ENCODE measurements at regions not wholly inside any gene's neighbourhood (a gene's known extent, or its start where the extent isn't known, plus 50 kb on each side); places are given as distances from the start of the nearest gene placed in this dataset.

DNA sequence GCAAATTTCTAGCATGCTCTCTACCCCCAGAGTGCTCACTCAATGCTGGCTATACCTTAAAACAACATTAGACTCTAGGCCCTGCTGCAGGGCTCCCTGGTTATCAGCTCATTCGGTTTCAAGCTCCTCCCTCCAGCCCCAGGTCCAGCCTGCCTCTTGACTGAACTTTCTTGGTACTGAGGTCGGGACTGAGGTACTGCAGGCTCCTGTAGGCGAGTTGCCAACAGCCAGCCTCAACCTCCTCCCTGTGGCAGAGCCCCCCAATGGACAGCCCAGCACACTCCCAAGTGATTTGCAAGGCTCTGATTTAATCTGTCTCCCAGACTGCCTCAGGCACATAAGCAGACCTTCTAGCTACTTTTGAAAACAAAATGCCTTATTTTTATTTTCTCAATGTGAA, 73.6 kb upstream of the EIF3M start:
- H3K27ac Mint-ChIP-seq (ENCODE audit: unreplicated experiment) = no peak overlapping the region
- Histone ChIP-seq H3K4me2 (ENCODE audit: low read length) (no peak overlapping the region), H3K27ac (ENCODE audit: low read depth, low read length) (no peak overlapping the region), H3K36me3 (ENCODE audit: insufficient read depth, low read length) (no peaks in the 10 kb centered on the region), H4K20me1 (ENCODE audit: insufficient read depth, low read length) (no peaks in the 10 kb centered on the region), H3K4me3 (ENCODE audit: insufficient read depth, low read depth, low read length) (no peak overlapping the region), H2AFZ (ENCODE audit: low read depth, low read length) (no peak overlapping the region), H3K27me3 (ENCODE audit: insufficient read depth, low read length) (no peaks in the 10 kb centered on the region), H3K79me2 (ENCODE audit: insufficient read depth, low read length) (no peaks in the 10 kb centered on the region), H3K9me3 (ENCODE audit: insufficient read depth, low read depth, low read length) (no peaks in the 10 kb centered on the region), H3K9ac (ENCODE audit: low read length) (no peak overlapping the region), H3K4me1 (ENCODE audit: insufficient read depth, low read length) (no peaks in the 10 kb centered on the region)
- H3K4me3 Mint-ChIP-seq (ENCODE audit: unreplicated experiment) = no peak overlapping the region
- no peak for FAIRE-seq
- no peak for DNase-seq (ENCODE audit: low read depth)
- H3K27me3 Mint-ChIP-seq (ENCODE audit: low read depth, unreplicated experiment) = no peaks in the 10 kb centered on the region
- TF ChIP-seq EZH2 (IDR thresholded peaks at IDR 0.05; ENCODE audit: insufficient read depth, low read length) = no peak
- TF ChIP-seq, protein P1, sequence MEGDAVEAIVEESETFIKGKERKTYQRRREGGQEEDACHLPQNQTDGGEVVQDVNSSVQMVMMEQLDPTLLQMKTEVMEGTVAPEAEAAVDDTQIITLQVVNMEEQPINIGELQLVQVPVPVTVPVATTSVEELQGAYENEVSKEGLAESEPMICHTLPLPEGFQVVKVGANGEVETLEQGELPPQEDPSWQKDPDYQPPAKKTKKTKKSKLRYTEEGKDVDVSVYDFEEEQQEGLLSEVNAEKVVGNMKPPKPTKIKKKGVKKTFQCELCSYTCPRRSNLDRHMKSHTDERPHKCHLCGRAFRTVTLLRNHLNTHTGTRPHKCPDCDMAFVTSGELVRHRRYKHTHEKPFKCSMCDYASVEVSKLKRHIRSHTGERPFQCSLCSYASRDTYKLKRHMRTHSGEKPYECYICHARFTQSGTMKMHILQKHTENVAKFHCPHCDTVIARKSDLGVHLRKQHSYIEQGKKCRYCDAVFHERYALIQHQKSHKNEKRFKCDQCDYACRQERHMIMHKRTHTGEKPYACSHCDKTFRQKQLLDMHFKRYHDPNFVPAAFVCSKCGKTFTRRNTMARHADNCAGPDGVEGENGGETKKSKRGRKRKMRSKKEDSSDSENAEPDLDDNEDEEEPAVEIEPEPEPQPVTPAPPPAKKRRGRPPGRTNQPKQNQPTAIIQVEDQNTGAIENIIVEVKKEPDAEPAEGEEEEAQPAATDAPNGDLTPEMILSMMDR (IDR thresholded peaks at IDR 0.05; ENCODE audit: insufficient read depth, low read depth, low read length) = no peak
- no peaks in the 10 kb centered on the region for H3K4me1 Mint-ChIP-seq (ENCODE audit: low read depth, unreplicated experiment)
- H3K9me3 Mint-ChIP-seq (ENCODE audit: unreplicated experiment) = no peaks in the 10 kb centered on the region
- no peaks in the 10 kb centered on the region for H3K36me3 Mint-ChIP-seq (ENCODE audit: low read depth, unreplicated experiment)

DNA sequence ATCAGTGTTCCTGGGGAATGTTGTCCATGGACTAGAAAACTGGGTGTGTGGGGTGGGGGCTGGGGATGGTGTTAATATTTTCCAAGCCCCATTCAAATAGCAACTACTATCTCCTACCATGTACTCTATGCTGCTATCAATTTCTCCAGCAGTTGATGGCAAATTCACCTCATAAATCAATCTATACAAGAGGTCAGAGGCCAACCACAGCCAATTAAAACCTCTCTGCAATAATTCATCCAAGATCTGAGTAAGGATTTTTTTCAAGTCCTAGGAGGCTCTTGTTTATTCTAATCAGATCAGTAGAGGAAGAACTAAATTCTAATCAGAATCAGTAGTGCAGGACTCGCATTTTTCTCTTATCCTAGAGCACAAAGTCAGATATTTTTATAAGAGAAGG, 73.4 kb upstream of the WT1 start:
- no peaks in the 10 kb centered on the region for H4K20me1 ChIP-seq (ENCODE audit: insufficient read depth, low read length)
- H3K9me3 ChIP-seq (ENCODE audit: insufficient read depth, low read depth, low read length) = no peaks in the 10 kb centered on the region
- no peaks in the 10 kb centered on the region for H3K79me2 ChIP-seq (ENCODE audit: insufficient read depth, low read length)
- no peak overlapping the region for H3K4me3 ChIP-seq (ENCODE audit: insufficient read depth, low read depth, low read length)
- DNase-seq (ENCODE audit: low read depth) (no peak), FAIRE-seq (no peak)
- no peak overlapping the region for H3K9ac ChIP-seq (ENCODE audit: low read length)
- no peaks in the 10 kb centered on the region for H3K27me3 ChIP-seq (ENCODE audit: insufficient read depth, low read length)
- Mint-ChIP-seq H3K27ac (ENCODE audit: unreplicated experiment) (no peak overlapping the region), H3K4me3 (ENCODE audit: unreplicated experiment) (no peak overlapping the region), H3K27me3 (ENCODE audit: low read depth, unreplicated experiment) (peaks cover 2% of the 10 kb centered on the region), H3K4me1 (ENCODE audit: low read depth, unreplicated experiment) (no peaks in the 10 kb centered on the region), H3K9me3 (ENCODE audit: unreplicated experiment) (no peaks in the 10 kb centered on the region), H3K36me3 (ENCODE audit: low read depth, unreplicated experiment) (no peaks in the 10 kb centered on the region)
- no peaks in the 10 kb centered on the region for H3K4me1 ChIP-seq (ENCODE audit: insufficient read depth, low read length)
- H3K27ac ChIP-seq (ENCODE audit: low read depth, low read length) = no peak overlapping the region
- no peaks in the 10 kb centered on the region for H3K36me3 ChIP-seq (ENCODE audit: insufficient read depth, low read length)
- H2AFZ ChIP-seq (ENCODE audit: low read depth, low read length) = no peak overlapping the region
- no peak overlapping the region for H3K4me2 ChIP-seq (ENCODE audit: low read length)
- TF ChIP-seq, protein P1 (IDR thresholded peaks at IDR 0.05; ENCODE audit: insufficient read depth, low read depth, low read length) = no peak
- no peak for TF ChIP-seq EZH2 (IDR thresholded peaks at IDR 0.05; ENCODE audit: insufficient read depth, low read length)

DNA sequence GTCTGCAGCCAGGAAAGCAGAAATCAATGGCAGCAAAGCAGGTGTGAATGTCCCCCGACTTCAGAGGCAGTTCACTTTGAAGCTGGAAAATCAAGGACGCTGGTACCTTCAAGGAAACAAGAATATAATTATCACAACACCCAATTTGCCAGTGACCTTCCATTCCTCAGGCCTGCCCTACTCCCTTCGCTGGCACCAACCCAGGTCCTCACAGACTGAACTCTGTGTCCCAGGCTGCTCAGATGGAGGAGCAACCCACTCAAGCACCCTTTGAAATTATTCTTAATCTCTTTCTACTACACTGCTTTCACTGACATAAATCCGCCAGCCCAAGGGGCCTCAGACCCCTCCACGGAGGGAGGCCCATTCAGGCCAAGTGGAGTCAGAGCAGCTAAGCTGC, 64.7 kb upstream of the WT1 start:
- H3K4me1 Mint-ChIP-seq (ENCODE audit: low read depth, unreplicated experiment) = no peaks in the 10 kb centered on the region
- TF ChIP-seq, protein P1 (IDR thresholded peaks at IDR 0.05; ENCODE audit: insufficient read depth, low read depth, low read length) = no peak
- TF ChIP-seq EZH2 (IDR thresholded peaks at IDR 0.05; ENCODE audit: insufficient read depth, low read length) = no peak
- no peak overlapping the region for H3K27ac ChIP-seq (ENCODE audit: low read depth, low read length)
- H3K27me3 Mint-ChIP-seq (ENCODE audit: low read depth, unreplicated experiment) = peaks cover 4% of the 10 kb centered on the region
- H3K4me2 ChIP-seq (ENCODE audit: low read length) = no peak overlapping the region
- no peak for DNase-seq (ENCODE audit: low read depth)
- H3K9me3 Mint-ChIP-seq (ENCODE audit: unreplicated experiment) = no peaks in the 10 kb centered on the region
- H3K9me3 ChIP-seq (ENCODE audit: insufficient read depth, low read depth, low read length) = no peaks in the 10 kb centered on the region
- H3K36me3 Mint-ChIP-seq (ENCODE audit: low read depth, unreplicated experiment) = no peaks in the 10 kb centered on the region
- H3K4me3 Mint-ChIP-seq (ENCODE audit: unreplicated experiment) = no peak overlapping the region
- no peaks in the 10 kb centered on the region for H3K27me3 ChIP-seq (ENCODE audit: insufficient read depth, low read length)
- H3K4me1 ChIP-seq (ENCODE audit: insufficient read depth, low read length) = no peaks in the 10 kb centered on the region
- no peak for FAIRE-seq
- H2AFZ ChIP-seq (ENCODE audit: low read depth, low read length) = no peak overlapping the region
- H3K79me2 ChIP-seq (ENCODE audit: insufficient read depth, low read length) = no peaks in the 10 kb centered on the region
- no peak overlapping the region for H3K9ac ChIP-seq (ENCODE audit: low read length)
- no peak overlapping the region for H3K27ac Mint-ChIP-seq (ENCODE audit: unreplicated experiment)
- no peaks in the 10 kb centered on the region for H4K20me1 ChIP-seq (ENCODE audit: insufficient read depth, low read length)
- H3K4me3 ChIP-seq (ENCODE audit: insufficient read depth, low read depth, low read length) = no peak overlapping the region
- no peaks in the 10 kb centered on the region for H3K36me3 ChIP-seq (ENCODE audit: insufficient read depth, low read length)
